CD4-positive, alpha-beta T cell treated with Interferon alpha-2 for 1 hour (primary cell): ENCODE measurements at regions not wholly inside any gene's neighbourhood (a gene's known extent, or its start where the extent isn't known, plus 50 kb on each side); places are given as distances from the start of the nearest gene placed in this dataset.
"Not testable (repeated sequence)": the region's sequence is repeated elsewhere in the genome, so short reads cannot be mapped to it uniquely, and the experiment has no call there.

ENCODE experiments used
- DNase-seq, 2 donors: peaks; one replicate each; pipeline ENCODE4 v3.0.0-alpha.2; 2020 to 2022

DNA sequence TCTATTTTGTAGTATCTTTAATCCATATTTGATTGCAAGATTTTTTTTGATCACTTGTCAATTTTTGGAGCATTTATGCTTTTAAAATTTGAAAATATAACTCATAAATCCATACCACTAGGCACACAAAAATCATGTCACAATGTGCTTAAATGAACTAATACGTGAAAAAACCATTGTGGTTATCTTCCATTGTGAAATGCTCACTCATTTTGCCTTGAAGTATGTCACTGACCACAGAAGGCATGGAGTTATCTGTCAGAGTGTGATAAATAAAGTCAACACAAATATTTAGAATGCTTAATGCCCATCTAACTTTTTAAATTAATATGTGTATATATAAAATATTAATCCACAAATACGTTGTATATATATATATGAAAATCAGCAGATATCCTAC is 347.2 kb downstream of the PTPRC start:
- no peak for DNase-seq

GRCh38 chr1:198986442-198986841 is 347.6 kb downstream of the PTPRC start:
- DNase-seq, result no peak

GRCh38 chr1:199002661-199003060 is 363.8 kb downstream of the PTPRC start:
- no peak for DNase-seq

- DNase-seq, result no peak
Measured at GRCh38 chr1:199007423-199007822, 368.6 kb downstream of the PTPRC start.

GRCh38 chr1:199009447-199009846 is 370.6 kb downstream of the PTPRC start:
- DNase-seq, result no peak

DNA sequence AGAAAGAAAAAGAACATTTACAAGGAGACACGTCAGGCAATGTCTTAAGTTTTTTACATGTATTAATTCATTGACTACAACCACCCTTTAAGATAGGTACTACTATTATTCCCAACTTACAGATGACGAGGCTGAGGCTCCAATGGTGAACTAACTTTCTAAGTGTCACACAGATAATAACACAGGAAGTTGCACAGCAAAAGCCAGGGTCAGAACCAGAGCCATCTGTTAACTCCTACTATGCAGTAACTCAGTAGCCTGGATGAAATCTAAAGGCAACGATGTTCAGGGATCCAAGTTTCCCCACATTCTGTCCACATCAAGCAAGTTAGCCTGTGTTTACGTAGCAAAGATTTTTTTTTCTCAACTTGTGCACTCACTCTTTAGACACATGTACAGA is 371.7 kb downstream of the PTPRC start:
- peak in 1 of 2 donors; percentile 14 for DNase-seq

DNA sequence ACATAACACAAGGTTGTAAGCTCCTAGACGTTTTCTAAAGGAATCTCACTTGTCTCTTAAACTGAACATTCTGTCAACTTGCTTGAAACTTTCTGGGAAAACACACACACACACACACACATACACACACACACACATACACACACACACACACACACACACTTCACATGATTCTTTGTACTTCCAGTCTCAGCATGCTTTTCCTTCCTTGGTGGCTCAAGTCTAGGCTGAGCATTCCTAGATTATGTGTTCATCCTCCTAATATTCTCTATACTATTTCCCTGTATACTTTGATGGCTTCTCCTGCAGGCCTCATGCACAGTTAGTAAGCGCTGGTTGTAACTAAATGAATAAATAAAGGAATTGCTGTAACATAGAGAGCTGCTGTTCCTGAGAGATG is 372.1 kb downstream of the PTPRC start:
- no peak for DNase-seq

- DNase-seq, result no peak
Measured at GRCh38 chr1:199015799-199016198, 377.0 kb downstream of the PTPRC start.

DNA sequence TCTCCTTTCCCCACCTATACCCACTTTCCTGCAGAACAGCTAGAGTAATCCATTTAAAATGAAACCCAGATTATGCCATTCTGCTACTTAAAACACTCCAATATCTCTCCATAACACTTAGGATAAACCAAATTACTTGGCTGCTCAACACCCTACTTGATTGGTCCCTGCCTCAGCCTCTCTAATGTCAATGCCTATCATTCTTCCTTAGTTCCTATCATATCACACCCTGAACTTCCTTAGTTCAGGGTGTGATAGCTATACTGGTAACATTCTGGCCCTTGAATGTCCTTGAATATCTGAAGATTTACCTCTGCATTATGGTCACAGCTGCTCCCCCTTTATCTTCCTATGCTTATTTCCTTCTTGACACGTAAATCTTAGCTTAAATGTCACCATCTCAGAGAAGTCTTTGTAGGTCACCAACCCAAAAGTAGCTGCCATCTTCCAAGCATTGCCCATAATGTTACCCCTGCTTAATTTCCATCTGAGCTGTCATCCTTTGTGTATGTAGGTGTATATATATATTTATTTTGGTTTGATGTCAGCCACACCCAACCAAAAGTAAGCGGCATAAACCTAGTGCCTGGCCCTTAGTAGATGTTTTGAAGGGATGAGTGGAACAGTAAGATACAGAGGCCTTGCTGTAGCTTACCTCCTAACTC is 379.8 kb downstream of the PTPRC start:
- DNase-seq, result no peak

DNA sequence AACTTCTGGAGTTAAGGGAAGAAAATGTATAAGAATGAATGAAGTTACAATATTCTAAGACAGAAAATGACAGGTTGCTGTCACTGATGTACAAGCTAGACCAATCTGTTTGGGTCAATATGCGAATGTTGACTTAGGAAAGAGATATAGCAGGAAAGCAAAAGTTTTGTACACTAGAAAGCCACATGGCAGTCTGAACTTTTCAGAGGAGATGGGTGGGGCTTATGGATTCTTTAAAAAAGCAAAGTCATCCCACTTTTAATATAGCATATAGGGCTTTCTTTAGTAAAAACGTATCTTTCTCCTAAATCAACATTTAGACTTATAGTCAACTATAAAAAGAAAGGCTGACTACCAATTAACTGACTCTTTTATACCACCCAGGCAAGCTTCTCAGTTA is 381.2 kb downstream of the PTPRC start:
- DNase-seq, result no peak

- peak in 1 of 2 donors; percentile 9 for DNase-seq
Measured at GRCh38 chr1:199020904-199021303, 382.1 kb downstream of the PTPRC start.

GRCh38 chr1:199029401-199029800 is 390.6 kb downstream of the PTPRC start:
- DNase-seq, result no peak

GRCh38 chr1:199029855-199030254 is 391.0 kb downstream of the PTPRC start:
- no peak for DNase-seq

GRCh38 chr1:199030541-199030940 is 391.7 kb downstream of the PTPRC start:
- not testable (repeated sequence) for DNase-seq

DNA sequence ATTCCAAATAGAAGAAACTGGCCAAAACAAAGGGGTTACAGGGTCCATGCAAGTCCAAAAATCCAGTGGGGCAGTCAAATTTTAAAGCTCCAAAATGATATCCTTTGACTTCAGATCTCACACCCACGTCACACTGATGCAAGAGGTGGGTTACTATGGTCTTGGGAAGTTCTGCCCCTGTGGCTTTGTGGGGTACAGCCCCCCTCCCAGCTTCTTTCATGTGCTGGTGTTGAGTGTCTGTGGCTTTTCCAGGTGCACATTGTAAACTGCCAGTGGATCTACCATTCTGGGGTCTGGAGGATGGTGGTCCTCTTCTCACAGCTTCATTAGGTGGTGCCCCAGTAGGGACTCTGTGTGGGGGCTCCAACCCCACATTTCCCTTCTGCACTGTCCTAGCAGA is 392.3 kb downstream of the PTPRC start:
- not testable (repeated sequence) for DNase-seq

GRCh38 chr1:199032479-199032878 is 393.6 kb downstream of the PTPRC start:
- not testable (repeated sequence) for DNase-seq

DNA sequence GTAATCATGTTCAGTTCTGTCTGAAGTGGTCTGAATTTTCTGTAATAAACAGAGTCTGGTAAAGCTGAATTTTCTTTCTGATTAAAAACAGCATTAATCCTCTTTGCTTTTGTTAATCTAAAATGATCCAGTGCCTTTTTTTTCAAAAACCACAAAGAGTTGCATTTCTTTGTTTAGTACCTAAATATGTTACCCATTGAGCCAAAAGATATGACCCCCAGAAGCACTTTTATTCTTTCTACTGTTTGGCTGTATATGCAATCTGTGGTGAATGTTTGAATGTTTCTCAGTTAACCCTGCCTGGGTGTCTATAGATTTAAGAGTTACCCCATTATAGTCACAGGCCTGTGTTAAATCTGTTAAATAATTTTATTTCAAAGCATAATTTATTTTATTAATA is 394.8 kb downstream of the PTPRC start:
- DNase-seq, result no peak

DNA sequence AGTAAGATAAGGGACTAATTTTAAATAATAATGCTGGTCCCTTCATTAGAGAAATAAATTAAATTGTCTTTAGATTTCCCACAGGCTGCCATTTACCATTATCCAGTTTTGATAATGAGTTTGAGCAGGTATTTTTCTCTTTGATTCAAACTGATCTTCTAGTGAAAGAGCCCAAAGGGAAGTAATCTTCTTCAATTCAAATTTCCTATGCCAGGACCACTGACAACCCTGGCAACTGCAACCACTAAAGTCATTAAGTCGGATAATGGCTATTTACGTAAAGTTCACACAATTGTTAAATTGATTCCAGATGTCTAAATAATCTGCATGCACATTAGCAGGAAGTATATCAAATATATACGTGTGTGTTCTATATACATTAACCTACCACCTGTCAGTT is 399.3 kb downstream of the PTPRC start:
- no peak for DNase-seq

DNA sequence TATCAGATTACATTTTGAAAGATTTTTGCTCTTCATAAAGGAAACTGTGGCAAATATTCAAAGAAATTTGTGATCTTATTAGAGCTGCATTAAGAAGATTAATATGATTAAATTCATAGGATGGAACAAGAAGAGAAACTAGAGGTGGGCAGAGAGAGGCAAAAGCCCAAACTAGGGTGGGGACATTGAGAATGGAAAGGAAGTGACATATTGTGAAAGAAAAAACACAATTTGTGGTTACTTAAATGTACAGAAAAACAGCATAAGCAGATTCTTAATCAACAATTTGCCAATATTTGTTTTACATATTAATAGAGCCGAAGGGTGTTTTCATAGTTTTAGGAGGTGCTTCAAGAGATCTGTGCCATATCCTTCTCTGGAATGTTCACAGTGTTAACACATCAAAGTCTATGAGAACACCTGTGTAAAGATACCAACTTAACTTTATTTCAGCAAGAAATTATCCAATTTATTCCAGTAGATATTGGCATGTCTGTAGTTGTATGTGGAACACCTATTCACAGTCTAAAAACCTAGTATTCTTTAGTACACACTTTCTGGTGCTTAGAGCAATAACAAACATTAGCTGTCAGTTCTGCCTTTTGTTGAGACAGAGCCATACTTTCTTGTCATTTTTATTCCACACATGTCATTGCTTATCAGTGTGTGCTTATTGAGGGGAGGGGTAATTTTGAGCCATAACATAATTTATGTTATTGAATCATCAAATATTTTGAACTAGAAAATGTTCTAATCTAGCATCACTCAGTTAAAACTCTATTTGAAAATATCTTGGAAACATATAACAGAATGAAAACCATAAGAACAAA is 401.5 kb downstream of the PTPRC start:
- DNase-seq, result no peak

- peak; percentile 37 to 63 for DNase-seq
Measured at GRCh38 chr1:199041173-199041914, 402.5 kb downstream of the PTPRC start.

DNA sequence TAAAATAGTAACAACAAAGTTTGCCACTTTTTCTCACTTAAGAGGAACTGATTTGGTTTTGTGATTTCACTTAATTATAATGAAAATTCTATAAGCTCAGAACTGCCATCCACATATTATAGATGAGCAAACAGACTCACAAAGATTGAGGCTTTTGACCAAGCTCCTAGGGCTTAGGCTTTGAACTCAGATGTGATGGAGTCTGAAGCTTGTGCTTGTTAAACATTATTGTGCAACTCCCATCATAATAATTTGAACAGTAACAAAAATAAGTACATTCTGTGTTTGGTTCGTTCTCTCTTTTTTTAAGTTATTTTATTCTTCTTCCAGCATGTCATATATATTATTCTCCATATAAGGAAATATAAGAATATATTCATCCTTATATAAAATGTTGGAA is 403.4 kb downstream of the PTPRC start:
- no peak for DNase-seq

- DNase-seq, result no peak
Measured at GRCh38 chr1:199044191-199044590, 405.4 kb downstream of the PTPRC start.

GRCh38 chr1:199046618-199047017 is 407.8 kb downstream of the PTPRC start:
- no peak for DNase-seq

DNA sequence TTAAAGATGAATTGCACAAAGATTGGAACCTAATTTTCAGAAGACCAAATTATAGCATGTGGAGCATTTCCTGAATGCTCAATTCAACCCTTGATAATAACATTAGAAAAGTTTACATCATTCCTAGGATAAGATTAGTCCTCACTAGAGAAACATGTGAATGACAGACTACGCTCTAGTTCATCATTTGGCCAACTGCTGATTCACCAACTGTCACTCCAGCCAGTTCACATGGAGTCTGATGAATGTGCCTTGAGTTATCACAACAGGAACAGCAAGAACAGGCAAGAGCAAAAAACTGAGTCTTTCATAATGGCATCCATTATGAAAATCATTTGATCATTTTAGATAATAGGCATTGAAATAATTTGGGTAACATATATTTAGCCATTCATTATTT is 415.9 kb downstream of the PTPRC start:
- no peak for DNase-seq
